ENCODE measurements at regions not wholly inside any gene's neighbourhood (a gene's known extent, or its start where the extent isn't known, plus 50 kb on each side); places are given as distances from the start of the nearest gene placed in this dataset.
"Not testable (repeated sequence)": the region's sequence is repeated elsewhere in the genome, so short reads cannot be mapped to it uniquely, and the experiment has no call there.

GRCh38 chr1:234957330-234958065 is 171.1 kb downstream of the TOMM20 start:
- no peak for DNase-seq

- DNase-seq, result no peak
Observed at GRCh38 chr1:234956821-234957329, 171.8 kb downstream of the TOMM20 start.

- no peak for DNase-seq
Observed at GRCh38 chr1:234955107-234955731, 173.4 kb downstream of the TOMM20 start.

GRCh38 chr1:234954613-234955012 is 174.0 kb downstream of the TOMM20 start:
- no peak for DNase-seq

- DNase-seq, result no peak
Observed at GRCh38 chr1:234953655-234954405, 174.8 kb downstream of the TOMM20 start.

DNA sequence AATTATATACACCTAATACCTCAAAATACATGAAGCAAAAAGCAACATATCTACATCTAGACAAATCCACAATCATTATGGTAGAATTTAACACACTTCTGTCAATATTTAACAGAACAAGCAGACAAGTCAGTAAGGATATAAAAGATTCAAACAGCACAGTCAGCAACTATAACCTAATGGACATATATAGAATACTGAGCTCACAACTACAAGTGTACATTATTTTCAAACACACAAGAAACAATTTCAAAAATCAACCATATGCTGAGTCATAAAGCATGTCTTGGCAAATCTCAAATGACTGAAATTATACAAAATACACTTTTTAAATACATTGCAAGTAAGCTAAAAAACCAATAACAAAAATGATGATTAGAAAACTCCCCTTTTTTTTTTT is 178.0 kb downstream of the TOMM20 start:
- no peak for DNase-seq

DNA sequence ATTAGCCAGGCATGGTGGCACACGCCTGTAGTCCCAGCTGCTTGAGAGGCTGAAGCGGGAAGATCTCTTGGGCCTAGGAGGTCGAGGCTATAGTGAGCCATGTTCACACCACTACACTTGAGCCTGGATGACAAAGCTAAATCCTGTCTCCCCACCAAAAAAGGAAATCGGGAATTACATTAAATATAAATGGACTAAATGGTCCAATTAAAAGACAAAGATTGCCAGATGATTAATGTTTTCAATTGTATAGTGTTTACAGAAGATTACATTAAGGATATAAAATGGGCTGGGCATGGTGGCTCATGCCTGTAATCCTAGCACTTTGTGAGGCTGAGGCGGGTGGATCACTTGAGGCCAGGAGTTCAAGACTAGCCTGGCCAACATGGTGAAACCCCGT is 179.1 kb downstream of the TOMM20 start:
- DNase-seq, result not testable (repeated sequence)

- DNase-seq, result no peak
Observed at GRCh38 chr1:234944439-234945344, 183.9 kb downstream of the TOMM20 start.

DNA sequence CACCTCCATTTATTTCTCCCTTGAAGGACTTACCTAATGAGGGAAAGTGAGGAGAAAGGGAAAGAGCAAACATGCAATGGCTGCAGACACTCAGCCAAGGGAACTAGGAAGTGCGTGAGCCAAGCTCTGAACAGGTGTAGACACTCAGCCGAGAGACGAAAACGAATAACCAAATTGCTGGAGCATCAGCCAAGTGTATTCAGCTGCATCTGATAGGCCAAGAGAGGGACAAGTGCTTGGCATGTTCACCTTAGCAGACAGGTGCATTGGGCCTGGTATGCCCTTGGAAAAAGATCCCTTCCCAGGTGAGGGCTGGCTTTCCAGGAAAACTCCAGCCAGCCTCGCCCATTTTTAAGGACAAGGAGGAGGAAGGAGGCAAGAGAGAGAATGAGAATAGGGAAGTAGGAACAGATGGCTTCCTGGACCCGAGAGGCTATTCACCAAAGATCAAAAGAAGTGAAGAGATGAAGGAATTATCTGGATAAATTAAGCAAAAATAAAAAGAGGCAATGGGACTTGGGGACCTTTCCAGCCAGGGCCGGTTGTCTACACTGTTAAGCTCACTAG is 184.7 kb downstream of the TOMM20 start:
- no peak for DNase-seq

GRCh38 chr1:234942879-234943506 is 185.6 kb downstream of the TOMM20 start:
- DNase-seq, result no peak

- DNase-seq, result no peak
Observed at GRCh38 chr1:234942012-234942332, 186.7 kb downstream of the TOMM20 start.

- DNase-seq, result no peak
Observed at GRCh38 chr1:234941321-234942011, 187.2 kb downstream of the TOMM20 start.

DNA sequence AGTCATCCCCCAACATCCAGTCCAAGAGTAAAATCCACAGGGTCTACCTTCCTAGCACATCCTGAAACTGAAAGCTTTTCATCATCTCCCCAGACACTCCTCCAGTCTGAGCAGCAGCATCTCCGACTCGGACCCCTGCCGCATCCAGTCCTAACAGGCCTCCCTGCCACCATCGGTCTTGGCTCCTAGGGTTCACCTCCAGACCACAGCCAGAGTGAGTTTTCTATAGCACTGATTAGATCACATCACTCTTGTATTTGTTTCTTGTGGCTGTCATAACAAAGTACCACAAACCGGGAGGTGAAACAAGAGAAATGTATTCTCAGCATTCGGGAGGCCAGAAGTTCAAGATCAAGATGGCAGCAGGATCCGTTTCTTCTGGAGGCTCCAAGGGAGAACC is 187.8 kb downstream of the TOMM20 start:
- DNase-seq, result no peak

- DNase-seq, result no peak
Observed at GRCh38 chr1:234938924-234939323, 189.7 kb downstream of the TOMM20 start.

DNA sequence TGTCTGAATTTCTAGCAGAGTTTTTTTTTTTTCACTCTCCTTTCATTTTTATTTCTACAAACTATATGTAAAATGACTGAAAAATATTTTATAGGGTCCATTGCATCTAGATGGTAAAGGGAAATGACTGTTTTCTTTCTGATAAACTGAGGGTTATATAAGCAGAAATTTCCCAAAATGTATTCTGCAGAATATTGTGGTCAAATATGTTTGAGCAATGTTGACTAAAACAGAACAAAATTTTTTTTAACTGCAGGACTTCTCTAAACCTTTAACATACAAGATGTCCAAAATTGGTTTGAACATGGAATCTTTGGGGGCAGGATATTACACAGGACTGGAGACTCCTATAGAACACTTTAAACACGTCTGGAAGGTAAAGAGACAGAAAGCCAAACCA is 190.5 kb downstream of the TOMM20 start:
- no peak for DNase-seq

GRCh38 chr1:234936612-234937389 is 191.8 kb downstream of the TOMM20 start:
- no peak for DNase-seq

GRCh38 chr1:234934611-234935033 is 194.0 kb downstream of the TOMM20 start:
- DNase-seq, result peak; percentile 24

GRCh38 chr1:234933475-234933874 is 195.2 kb downstream of the TOMM20 start:
- no peak for DNase-seq

GRCh38 chr1:234932511-234933430 is 195.9 kb downstream of the TOMM20 start:
- DNase-seq, result no peak

All from amniotic stem cell (primary cell).